ENCODE measurements at regions not wholly inside any gene's neighbourhood (a gene's known extent, or its start where the extent isn't known, plus 50 kb on each side); places are given as distances from the start of the nearest gene placed in this dataset.
"Not testable (repeated sequence)": the region's sequence is repeated elsewhere in the genome, so short reads cannot be mapped to it uniquely, and the experiment has no call there.

DNA sequence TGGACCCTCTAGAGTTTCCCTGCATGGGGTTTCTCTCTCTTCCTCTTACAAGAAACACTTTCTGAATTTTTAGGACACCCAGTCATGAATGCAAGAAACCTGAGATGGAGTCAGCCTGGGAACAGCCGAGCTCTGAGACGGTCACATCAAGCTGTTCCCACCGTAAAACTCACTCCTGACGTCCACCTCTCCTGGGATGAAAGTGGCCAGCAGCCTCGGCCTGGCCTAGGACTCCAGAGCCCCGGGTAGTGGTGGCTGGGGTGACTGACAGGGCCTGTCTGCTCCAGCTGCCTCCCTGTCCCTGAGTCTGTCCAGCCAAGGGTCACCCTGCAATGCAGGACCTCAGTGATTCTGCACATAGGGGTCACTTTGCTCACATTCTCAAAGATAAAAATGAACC lies 217.8 kb downstream of the SHOX start:
- no peak overlapping the region for H3K27ac Mint-ChIP-seq (ENCODE audit: unreplicated experiment)
- H4K20me1 ChIP-seq (ENCODE audit: insufficient read depth, low read length), result no peaks in the 10 kb centered on the region
- no peak overlapping the region for H3K27ac ChIP-seq (ENCODE audit: low read depth, low read length)
- no peaks in the 10 kb centered on the region for H3K36me3 ChIP-seq (ENCODE audit: insufficient read depth, low read length)
- H3K4me3 Mint-ChIP-seq (ENCODE audit: unreplicated experiment), result no peak overlapping the region
- H3K27me3 Mint-ChIP-seq (ENCODE audit: low read depth, unreplicated experiment), result no peaks in the 10 kb centered on the region
- no peak overlapping the region for H3K9ac ChIP-seq (ENCODE audit: low read length)
- no peak overlapping the region for H2AFZ ChIP-seq (ENCODE audit: low read depth, low read length)
- no peaks in the 10 kb centered on the region for H3K4me1 ChIP-seq (ENCODE audit: insufficient read depth, low read length)
- H3K27me3 ChIP-seq (ENCODE audit: insufficient read depth, low read length), result no peaks in the 10 kb centered on the region
- H3K4me2 ChIP-seq (ENCODE audit: low read length), result no peak overlapping the region
- FAIRE-seq (no peak), DNase-seq (ENCODE audit: low read depth) (no peak)
- no peaks in the 10 kb centered on the region for H3K4me1 Mint-ChIP-seq (ENCODE audit: low read depth, unreplicated experiment)
- H3K4me3 ChIP-seq (ENCODE audit: insufficient read depth, low read depth, low read length), result no peak overlapping the region
- H3K9me3 Mint-ChIP-seq (ENCODE audit: unreplicated experiment), result peaks cover 7% of the 10 kb centered on the region
- no peak for TF ChIP-seq EZH2 (IDR thresholded peaks at IDR 0.05; ENCODE audit: insufficient read depth, low read length)
- TF ChIP-seq, protein P1, sequence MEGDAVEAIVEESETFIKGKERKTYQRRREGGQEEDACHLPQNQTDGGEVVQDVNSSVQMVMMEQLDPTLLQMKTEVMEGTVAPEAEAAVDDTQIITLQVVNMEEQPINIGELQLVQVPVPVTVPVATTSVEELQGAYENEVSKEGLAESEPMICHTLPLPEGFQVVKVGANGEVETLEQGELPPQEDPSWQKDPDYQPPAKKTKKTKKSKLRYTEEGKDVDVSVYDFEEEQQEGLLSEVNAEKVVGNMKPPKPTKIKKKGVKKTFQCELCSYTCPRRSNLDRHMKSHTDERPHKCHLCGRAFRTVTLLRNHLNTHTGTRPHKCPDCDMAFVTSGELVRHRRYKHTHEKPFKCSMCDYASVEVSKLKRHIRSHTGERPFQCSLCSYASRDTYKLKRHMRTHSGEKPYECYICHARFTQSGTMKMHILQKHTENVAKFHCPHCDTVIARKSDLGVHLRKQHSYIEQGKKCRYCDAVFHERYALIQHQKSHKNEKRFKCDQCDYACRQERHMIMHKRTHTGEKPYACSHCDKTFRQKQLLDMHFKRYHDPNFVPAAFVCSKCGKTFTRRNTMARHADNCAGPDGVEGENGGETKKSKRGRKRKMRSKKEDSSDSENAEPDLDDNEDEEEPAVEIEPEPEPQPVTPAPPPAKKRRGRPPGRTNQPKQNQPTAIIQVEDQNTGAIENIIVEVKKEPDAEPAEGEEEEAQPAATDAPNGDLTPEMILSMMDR (IDR thresholded peaks at IDR 0.05; ENCODE audit: insufficient read depth, low read depth, low read length), result no peak
- no peaks in the 10 kb centered on the region for H3K79me2 ChIP-seq (ENCODE audit: insufficient read depth, low read length)
- no peaks in the 10 kb centered on the region for H3K36me3 Mint-ChIP-seq (ENCODE audit: low read depth, unreplicated experiment)
- H3K9me3 ChIP-seq (ENCODE audit: insufficient read depth, low read depth, low read length), result no peaks in the 10 kb centered on the region

DNA sequence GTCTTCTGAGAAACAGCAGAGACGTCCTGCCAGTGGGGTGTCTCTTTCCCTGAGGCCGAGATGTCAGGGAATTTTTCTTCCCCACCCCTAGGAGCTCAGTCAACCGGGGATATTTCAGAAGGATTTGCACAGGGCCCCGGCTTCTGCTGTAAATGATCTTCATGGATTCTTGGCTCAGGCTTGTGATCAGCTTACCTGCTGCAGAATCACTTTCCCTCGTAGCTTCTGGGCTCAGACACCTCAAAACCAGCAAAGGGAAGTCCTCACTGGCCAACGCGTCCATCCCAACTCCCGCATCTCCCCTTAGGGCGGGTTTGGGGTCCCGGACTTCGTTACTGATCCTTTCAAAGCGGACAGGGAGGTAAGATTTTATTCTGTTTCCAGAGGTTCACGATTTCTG lies 212.7 kb downstream of the SHOX start:
- no peak overlapping the region for H3K9ac ChIP-seq (ENCODE audit: low read length)
- H3K4me1 ChIP-seq (ENCODE audit: insufficient read depth, low read length), result no peaks in the 10 kb centered on the region
- TF ChIP-seq, protein P1 (IDR thresholded peaks at IDR 0.05; ENCODE audit: insufficient read depth, low read depth, low read length), result no peak
- TF ChIP-seq EZH2 (IDR thresholded peaks at IDR 0.05; ENCODE audit: insufficient read depth, low read length), result no peak
- H3K27ac ChIP-seq (ENCODE audit: low read depth, low read length), result no peak overlapping the region
- no peak overlapping the region for H3K4me2 ChIP-seq (ENCODE audit: low read length)
- Mint-ChIP-seq H3K4me1 (ENCODE audit: low read depth, unreplicated experiment) (no peaks in the 10 kb centered on the region), H3K27me3 (ENCODE audit: low read depth, unreplicated experiment) (no peaks in the 10 kb centered on the region), H3K4me3 (ENCODE audit: unreplicated experiment) (no peak overlapping the region), H3K27ac (ENCODE audit: unreplicated experiment) (no peak overlapping the region), H3K9me3 (ENCODE audit: unreplicated experiment) (peaks cover 2% of the 10 kb centered on the region), H3K36me3 (ENCODE audit: low read depth, unreplicated experiment) (no peaks in the 10 kb centered on the region)
- H3K79me2 ChIP-seq (ENCODE audit: insufficient read depth, low read length), result no peaks in the 10 kb centered on the region
- H3K4me3 ChIP-seq (ENCODE audit: insufficient read depth, low read depth, low read length), result no peak overlapping the region
- FAIRE-seq (no peak), DNase-seq (ENCODE audit: low read depth) (no peak)
- H3K9me3 ChIP-seq (ENCODE audit: insufficient read depth, low read depth, low read length), result no peaks in the 10 kb centered on the region
- no peaks in the 10 kb centered on the region for H3K36me3 ChIP-seq (ENCODE audit: insufficient read depth, low read length)
- H2AFZ ChIP-seq (ENCODE audit: low read depth, low read length), result no peak overlapping the region
- H4K20me1 ChIP-seq (ENCODE audit: insufficient read depth, low read length), result no peaks in the 10 kb centered on the region
- H3K27me3 ChIP-seq (ENCODE audit: insufficient read depth, low read length), result no peaks in the 10 kb centered on the region

DNA sequence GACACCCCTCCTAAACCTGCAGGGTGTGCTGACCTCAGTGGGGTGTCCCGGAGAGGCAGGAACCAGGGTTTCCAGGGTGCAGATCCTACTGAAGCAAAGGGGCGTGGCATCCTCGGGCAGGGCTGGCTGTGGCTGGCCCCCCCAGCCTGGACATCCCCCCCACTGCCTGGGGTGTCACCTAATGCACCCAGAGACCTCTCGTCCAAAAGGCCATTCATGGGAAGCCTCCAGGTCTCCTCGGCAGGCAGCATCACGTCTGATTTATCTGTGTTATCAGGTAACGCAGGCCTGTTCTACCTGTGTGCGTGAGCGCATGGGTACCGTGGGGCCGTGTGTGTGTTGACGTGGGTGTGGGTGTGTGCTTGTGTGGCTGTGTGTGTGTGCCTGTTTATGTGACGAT lies 210.0 kb downstream of the SHOX start:
- Histone ChIP-seq H4K20me1 (ENCODE audit: insufficient read depth, low read length) (no peaks in the 10 kb centered on the region), H3K79me2 (ENCODE audit: insufficient read depth, low read length) (no peaks in the 10 kb centered on the region), H3K4me1 (ENCODE audit: insufficient read depth, low read length) (no peaks in the 10 kb centered on the region), H3K9me3 (ENCODE audit: insufficient read depth, low read depth, low read length) (no peaks in the 10 kb centered on the region), H3K4me2 (ENCODE audit: low read length) (no peak overlapping the region), H3K36me3 (ENCODE audit: insufficient read depth, low read length) (no peaks in the 10 kb centered on the region), H3K4me3 (ENCODE audit: insufficient read depth, low read depth, low read length) (no peak overlapping the region), H3K27me3 (ENCODE audit: insufficient read depth, low read length) (no peaks in the 10 kb centered on the region), H3K9ac (ENCODE audit: low read length) (no peak overlapping the region), H3K27ac (ENCODE audit: low read depth, low read length) (no peak overlapping the region), H2AFZ (ENCODE audit: low read depth, low read length) (no peak overlapping the region)
- no peaks in the 10 kb centered on the region for H3K36me3 Mint-ChIP-seq (ENCODE audit: low read depth, unreplicated experiment)
- TF ChIP-seq, protein P1 (IDR thresholded peaks at IDR 0.05; ENCODE audit: insufficient read depth, low read depth, low read length), result no peak
- TF ChIP-seq EZH2 (IDR thresholded peaks at IDR 0.05; ENCODE audit: insufficient read depth, low read length), result no peak
- no peaks in the 10 kb centered on the region for H3K4me1 Mint-ChIP-seq (ENCODE audit: low read depth, unreplicated experiment)
- peaks cover 11% of the 10 kb centered on the region for H3K9me3 Mint-ChIP-seq (ENCODE audit: unreplicated experiment)
- H3K27ac Mint-ChIP-seq (ENCODE audit: unreplicated experiment), result no peak overlapping the region
- DNase-seq (ENCODE audit: low read depth) (no peak), FAIRE-seq (no peak)
- no peaks in the 10 kb centered on the region for H3K27me3 Mint-ChIP-seq (ENCODE audit: low read depth, unreplicated experiment)
- H3K4me3 Mint-ChIP-seq (ENCODE audit: unreplicated experiment), result no peak overlapping the region

DNA sequence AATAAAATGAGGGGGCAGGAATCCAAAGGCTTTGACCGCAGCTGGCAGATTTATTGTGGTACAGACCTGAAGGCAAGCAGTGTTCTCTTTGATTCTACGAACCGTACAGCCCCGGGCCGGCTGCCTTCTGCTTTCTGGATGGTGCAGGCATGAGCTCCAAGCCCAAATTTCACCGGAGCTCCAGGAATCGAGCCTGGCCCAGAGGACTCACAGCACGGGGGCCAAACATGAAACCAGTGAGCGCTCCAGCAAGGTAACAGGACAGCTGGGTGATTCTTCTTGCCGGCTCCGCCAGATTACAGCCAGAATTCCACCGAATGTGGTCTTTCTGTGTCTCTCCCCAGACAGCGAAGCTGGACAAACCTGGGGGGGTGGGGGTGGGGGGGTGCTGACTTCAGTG lies 208.1 kb downstream of the SHOX start:
- H3K79me2 ChIP-seq (ENCODE audit: insufficient read depth, low read length); H2AFZ ChIP-seq (ENCODE audit: low read depth, low read length); H3K27ac Mint-ChIP-seq (ENCODE audit: unreplicated experiment); H3K36me3 Mint-ChIP-seq (ENCODE audit: low read depth, unreplicated experiment); H3K4me1 Mint-ChIP-seq (ENCODE audit: low read depth, unreplicated experiment); H3K9me3 ChIP-seq (ENCODE audit: insufficient read depth, low read depth, low read length); H3K4me3 Mint-ChIP-seq (ENCODE audit: unreplicated experiment); DNase-seq (ENCODE audit: low read depth); H3K36me3 ChIP-seq (ENCODE audit: insufficient read depth, low read length); H3K27me3 ChIP-seq (ENCODE audit: insufficient read depth, low read length); H3K4me1 ChIP-seq (ENCODE audit: insufficient read depth, low read length); H3K9ac ChIP-seq (ENCODE audit: low read length); FAIRE-seq; H4K20me1 ChIP-seq (ENCODE audit: insufficient read depth, low read length); H3K27me3 Mint-ChIP-seq (ENCODE audit: low read depth, unreplicated experiment); H3K4me3 ChIP-seq (ENCODE audit: insufficient read depth, low read depth, low read length); H3K27ac ChIP-seq (ENCODE audit: low read depth, low read length): not testable (repeated sequence)
- H3K9me3 Mint-ChIP-seq (ENCODE audit: unreplicated experiment), result peaks cover 11% of the 10 kb centered on the region
- peak overlapping the region; percentile 19 for H3K4me2 ChIP-seq (ENCODE audit: low read length)
